Hepatocyte (in vitro differentiated cells): ENCODE measurements at regions not wholly inside any gene's neighbourhood (a gene's known extent, or its start where the extent isn't known, plus 50 kb on each side); places are given as distances from the start of the nearest gene placed in this dataset.

Experiments used
- EZH2 ChIP-seq: fragments of 200-600 bp; sonication (generic); IDR thresholded peaks from 2 replicates; pipeline ENCODE4 v1.6.1; 2016; ENCODE audit warnings: antibody characterized with exemption, mild to moderate bottlenecking, borderline replicate concordance
- EZH2phosphoT487 ChIP-seq: fragments of 200-600 bp; sonication (generic); IDR thresholded peaks from one replicate; pipeline ENCODE4 v1.6.1; 2018; ENCODE audit warnings: antibody characterized with exemption, mild to moderate bottlenecking, low read depth, moderate library complexity; ENCODE audit not compliant: unreplicated experiment, severe bottlenecking
- TF ChIP-seq, protein P1 (sequence below): fragments of 200-600 bp; sonication (generic); IDR thresholded peaks from 2 replicates; pipeline ENCODE4 v1.5.1; 2016; ENCODE audit warnings: antibody characterized with exemption, mild to moderate bottlenecking; ENCODE audit not compliant: poor library complexity

DNA sequence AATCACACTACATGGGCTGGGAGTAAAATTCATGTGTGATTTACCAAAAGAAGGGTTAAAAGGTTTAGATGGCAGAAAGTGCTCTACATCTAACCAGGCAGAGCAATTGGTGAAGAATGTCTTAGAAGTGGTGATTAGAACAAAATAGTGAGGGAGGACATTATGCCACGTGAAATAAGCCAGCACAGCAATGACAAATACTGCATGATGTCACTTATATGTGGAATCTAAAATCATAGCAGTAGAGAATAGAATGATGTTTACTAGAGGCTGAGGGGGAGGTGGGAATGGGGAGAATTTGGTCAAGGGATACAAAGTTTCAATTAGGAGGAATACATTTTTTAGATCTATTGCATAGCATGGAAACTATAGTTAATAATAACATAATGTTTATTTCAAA, 253.3 kb downstream of the KCNS3 start:
- TF ChIP-seq, protein P1, sequence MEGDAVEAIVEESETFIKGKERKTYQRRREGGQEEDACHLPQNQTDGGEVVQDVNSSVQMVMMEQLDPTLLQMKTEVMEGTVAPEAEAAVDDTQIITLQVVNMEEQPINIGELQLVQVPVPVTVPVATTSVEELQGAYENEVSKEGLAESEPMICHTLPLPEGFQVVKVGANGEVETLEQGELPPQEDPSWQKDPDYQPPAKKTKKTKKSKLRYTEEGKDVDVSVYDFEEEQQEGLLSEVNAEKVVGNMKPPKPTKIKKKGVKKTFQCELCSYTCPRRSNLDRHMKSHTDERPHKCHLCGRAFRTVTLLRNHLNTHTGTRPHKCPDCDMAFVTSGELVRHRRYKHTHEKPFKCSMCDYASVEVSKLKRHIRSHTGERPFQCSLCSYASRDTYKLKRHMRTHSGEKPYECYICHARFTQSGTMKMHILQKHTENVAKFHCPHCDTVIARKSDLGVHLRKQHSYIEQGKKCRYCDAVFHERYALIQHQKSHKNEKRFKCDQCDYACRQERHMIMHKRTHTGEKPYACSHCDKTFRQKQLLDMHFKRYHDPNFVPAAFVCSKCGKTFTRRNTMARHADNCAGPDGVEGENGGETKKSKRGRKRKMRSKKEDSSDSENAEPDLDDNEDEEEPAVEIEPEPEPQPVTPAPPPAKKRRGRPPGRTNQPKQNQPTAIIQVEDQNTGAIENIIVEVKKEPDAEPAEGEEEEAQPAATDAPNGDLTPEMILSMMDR: no peak
- no peak for TF ChIP-seq EZH2
- TF ChIP-seq EZH2phosphoT487: no peak
